HepG2 (cell line): ENCODE measurements at regions not wholly inside any gene's neighbourhood (a gene's known extent, or its start where the extent isn't known, plus 50 kb on each side); places are given as distances from the start of the nearest gene placed in this dataset.
A peak's percentile ranks its signal among the peaks of the same experiment; 100 is the strongest.

Experiments used
- ATAC-seq: fragments of 200-7000 bp; cut with Tn5 transposase; 3 replicates; pipeline ENCODE4 v1.9.1; 2020; ENCODE audit warnings: mild to moderate bottlenecking, moderate library complexity
- BruUV-seq: library from RNA; stranded (reverse); fragments of 400-500 nt; replicated peaks from 2 replicates; lab custom pipeline; 2021; lab: Mats Ljungman, UMichigan
- CTCF ChIA-PET: fragments of 300-600 bp; formaldehyde crosslinking; extraction: SDS; loops from one replicate; lab custom pipeline; 2021; ENCODE audit warnings: low total read pairs, inconsistent platforms, low intra/inter-chr PET ratio; lab: Yijun Ruan, JAX
- POLR2A ChIA-PET: fragments of 350-600 bp; sonication (Branson Sonifier 250); formaldehyde crosslinking; loops from one replicate; lab custom pipeline; 2020; ENCODE audit warnings: antibody characterized with exemption, inconsistent platforms; lab: Yijun Ruan, JAX
- DNase-seq: peaks from one replicate; pipeline ENCODE4 v3.0.0-alpha.2; 2015; ENCODE audit warnings: low spot score
- FAIRE-seq: peaks from 3 replicates; lab custom pipeline; 2011; peaks lifted over from hg19 to GRCh38; lab: Jason Lieb, UNC
- H2AFZ ChIP-seq: one replicate; pipeline ENCODE4 v1.6.1; 2011; ENCODE audit warnings: low read length, inconsistent platforms
- H3K27ac ChIP-seq: fragments of 300-600 bp; 3 replicates; pipeline ENCODE4 v1.8.0; 2011; ENCODE audit warnings: mixed run types, mild to moderate bottlenecking, mixed read lengths, low read length, inconsistent platforms; ENCODE audit not compliant: insufficient read depth; ENCODE audit errors: extremely low read length
- H3K27me3 ChIP-seq, 2 experiments: fragments of 200-600 bp in 1 of 2; 2 replicates in 1 of 2; 3 replicates in 1 of 2; pipeline versions ENCODE4 v1.6.0 to v1.8.0; 2011; ENCODE audit warnings: low read length in 2 of 2, mild to moderate bottlenecking in 2 of 2, moderate library complexity in 2 of 2, inconsistent platforms in 1 of 2; ENCODE audit not compliant: insufficient read depth in 2 of 2, control insufficient read depth in 1 of 2
- H3K36me3 ChIP-seq, 2 experiments: fragments of 200-600 bp in 1 of 2; replicated peaks in 1 of 2; 2 replicates in 1 of 2; 3 replicates in 1 of 2; pipeline versions ENCODE4 v1.5.1 to v1.8.0; 2011; ENCODE audit warnings: low read length in 2 of 2, inconsistent platforms in 1 of 2; ENCODE audit not compliant: insufficient read depth in 2 of 2, control insufficient read depth in 1 of 2
- H3K4me1 ChIP-seq: 2 replicates; pipeline ENCODE4 v1.5.1; 2012; ENCODE audit warnings: low read length, inconsistent platforms; ENCODE audit not compliant: insufficient read depth
- H3K4me2 ChIP-seq: 2 replicates; pipeline ENCODE4 v1.6.0; 2011; ENCODE audit warnings: low read depth, low read length, inconsistent platforms
- H3K4me3 ChIP-seq, 3 experiments: fragments of 200-600 bp in 1 of 3; sonication (generic), shearing (Covaris generic) in 1 of 3; replicated peaks in 1 of 3; 2 replicates each; pipeline ENCODE4 v1.5.1; 2011 to 2016; ENCODE audit warnings: low read length in 3 of 3, inconsistent platforms in 2 of 3, low read depth in 2 of 3, mild to moderate bottlenecking in 2 of 3, control low read depth in 1 of 3, mixed read lengths in 1 of 3; ENCODE audit not compliant: insufficient read depth in 1 of 3
- H3K79me2 ChIP-seq: one replicate; pipeline ENCODE4 v1.6.1; 2011; ENCODE audit warnings: low read length, inconsistent platforms; ENCODE audit not compliant: insufficient read depth
- H3K9ac ChIP-seq: 2 replicates; pipeline ENCODE4 v1.6.0; 2011; ENCODE audit warnings: mild to moderate bottlenecking, low read depth, low read length, inconsistent platforms; ENCODE audit not compliant: insufficient read depth
- H3K9me3 ChIP-seq: 2 replicates; pipeline ENCODE4 v1.5.1; 2012; ENCODE audit warnings: mild to moderate bottlenecking, low read length
- H4K20me1 ChIP-seq: 2 replicates; pipeline ENCODE4 v1.6.0; 2011; ENCODE audit warnings: inconsistent platforms, mild to moderate bottlenecking, low read length, moderate library complexity; ENCODE audit not compliant: insufficient read depth
- CERS6 ChIP-seq: sonication (generic); formaldehyde crosslinking; IDR thresholded peaks from 2 replicates; pipeline ENCODE4 v1.5.0; 2020; ENCODE audit warnings: missing genetic modification reagents
- CTCF ChIP-seq: sonication (generic); formaldehyde crosslinking; IDR thresholded peaks from 2 replicates; pipeline ENCODE4 v1.5.0; 2020; ENCODE audit warnings: mild to moderate bottlenecking, missing genetic modification reagents, moderate library complexity
- ELF1 ChIP-seq: sonication (generic); formaldehyde crosslinking; IDR thresholded peaks from 2 replicates; pipeline ENCODE4 v1.4.0; 2020; ENCODE audit warnings: missing genetic modification reagents
- ELK4 ChIP-seq: sonication (generic); formaldehyde crosslinking; IDR thresholded peaks from 2 replicates; pipeline ENCODE4 v1.9.0; 2021; ENCODE audit warnings: missing genetic modification reagents, borderline replicate concordance
- ESRRA ChIP-seq: sonication (generic); formaldehyde crosslinking; IDR thresholded peaks from 2 replicates; pipeline ENCODE4 v1.5.1; 2020; ENCODE audit warnings: mild to moderate bottlenecking, low read depth, missing genetic modification reagents
- LBX2 ChIP-seq: sonication (generic); formaldehyde crosslinking; IDR thresholded peaks from 2 replicates; pipeline ENCODE4 v1.5.0; 2020; ENCODE audit warnings: missing genetic modification reagents, mild to moderate bottlenecking, borderline replicate concordance
- MAFF ChIP-seq: IDR thresholded peaks from 2 replicates; pipeline ENCODE4 v1.6.1; 2011; ENCODE audit warnings: low read depth, low read length, improper control_type of control experiment
- MAFK ChIP-seq, 2 experiments: IDR thresholded peaks in 1 of 2; conservative IDR thresholded peaks in 1 of 2; 2 replicates each; pipeline ENCODE4 v1.6.1; 2011; ENCODE audit warnings: improper control_type of control experiment in 2 of 2, low read length in 2 of 2
- NONO ChIP-seq, 2 experiments: fragments of 450-650 bp in 1 of 2; sonication (generic) in 1 of 2; formaldehyde crosslinking in 1 of 2; IDR thresholded peaks in 1 of 2; conservative IDR thresholded peaks in 1 of 2; 2 replicates each; pipeline versions ENCODE4 v1.6.1 to v1.8.0; 2017 to 2022; ENCODE audit warnings: mild to moderate bottlenecking in 1 of 2, missing genetic modification reagents in 1 of 2, moderate library complexity in 1 of 2
- PHB2 ChIP-seq: fragments of 450-650 bp; IDR thresholded peaks from 2 replicates; pipeline ENCODE4 v1.6.1; 2018; ENCODE audit not compliant: partially characterized antibody
- RAD21 ChIP-seq: fragments of 450-650 bp; formaldehyde crosslinking; IDR thresholded peaks from 2 replicates; pipeline ENCODE4 v1.5.0; 2020; ENCODE audit warnings: mild to moderate bottlenecking
- SMC3 ChIP-seq: IDR thresholded peaks from 2 replicates; pipeline ENCODE4 v1.6.1; 2011; ENCODE audit warnings: low read length, improper control_type of control experiment
- STAG1 ChIP-seq: sonication (generic); formaldehyde crosslinking; IDR thresholded peaks from 2 replicates; pipeline ENCODE4 v1.4.0; 2020; ENCODE audit warnings: missing genetic modification reagents
- TOPORS ChIP-seq: sonication (generic); formaldehyde crosslinking; IDR thresholded peaks from 2 replicates; pipeline ENCODE4 v1.8.0; 2023; ENCODE audit warnings: mild to moderate bottlenecking, missing genetic modification reagents
- WIZ ChIP-seq: sonication (generic); formaldehyde crosslinking; IDR thresholded peaks from 2 replicates; pipeline ENCODE4 v1.5.1; 2020; ENCODE audit warnings: mild to moderate bottlenecking, missing genetic modification reagents
- ZNF138 ChIP-seq: sonication (generic); formaldehyde crosslinking; IDR thresholded peaks from 2 replicates; pipeline ENCODE4 v1.5.0; 2020; ENCODE audit warnings: mild to moderate bottlenecking, low read depth, missing genetic modification reagents
- ZNF556 ChIP-seq: sonication (generic); formaldehyde crosslinking; IDR thresholded peaks from 2 replicates; pipeline ENCODE4 v1.4.0; 2020; ENCODE audit warnings: mild to moderate bottlenecking, missing genetic modification reagents, borderline replicate concordance
- ZNF781 ChIP-seq: sonication (generic); formaldehyde crosslinking; IDR thresholded peaks from 2 replicates; pipeline ENCODE4 v1.5.1; 2020; ENCODE audit warnings: borderline replicate concordance, mild to moderate bottlenecking, missing genetic modification reagents; ENCODE audit errors: not compliant biosample characterization
- ZNF790 ChIP-seq: sonication (generic); formaldehyde crosslinking; IDR thresholded peaks from 2 replicates; pipeline ENCODE4 v1.8.0; 2022; ENCODE audit warnings: missing genetic modification reagents, mild to moderate bottlenecking, borderline replicate concordance
- WGBS: methylation state at CpG from one replicate; pipeline ENCODE4 v1.1.6; 2017; ENCODE audit warnings: low lambda C conversion rate; 5-methylcytosine and 5-hydroxymethylcytosine counted together
- in situ Hi-C: cut with HindIII; loops from 2 replicates; pipeline ENCODE4 v1.10.0; 2017; ENCODE audit warnings: low pct_unique_long_range_greater_than_20kb; ENCODE audit not compliant: extremely low pct_ligation_motif_present
- intact Hi-C: fragments of 100-400 bp; cut with micrococcal nuclease; formaldehyde crosslinking; loops from one replicate; pipeline ENCODE4 v1.10.0; 2022; ENCODE audit not compliant: unreplicated experiment

GRCh38 chr6:126170433-126170832 is 169.5 kb upstream of the CENPW start (continued):
- TF ChIP-seq ELK4 (CRISPR knock-in tag) = no peak
- TF ChIP-seq MAFK (conservative IDR thresholded peaks at IDR 0.05 in 1 of 2, IDR thresholded peaks at IDR 0.05 in 1 of 2; ENCODE audit: low read length in 2 of 2) = no peak

GRCh38 chr6:126170978-126171382 is 168.9 kb upstream of the CENPW start:
- H3K4me2 ChIP-seq = no peak overlapping the region
- H4K20me1 ChIP-seq = no peaks in the 10 kb centered on the region
- CTCF ChIA-PET = interaction anchor here (0.7 to 1.9 kb wide), 2 partner anchors 137 to 174 kb away, joined by 3 to 13 read pairs; no protein-coding TSS in a partner anchor
- H3K79me2 ChIP-seq = no peaks in the 10 kb centered on the region
- POLR2A ChIA-PET = no interaction called here
- in situ Hi-C loops = loop anchor here (10.0 kb wide), 1 partner anchor 484 kb away; no protein-coding TSS in a partner anchor
- 85% methylated on average over 5 of the region's 5 CpGs for WGBS
- H3K4me1 ChIP-seq = no peaks in the 10 kb centered on the region
- no peak overlapping the region for H3K9ac ChIP-seq
- FAIRE-seq (peak; percentile 50), DNase-seq (peak; percentile 52), ATAC-seq (peak; percentile 82)
- peaks cover 4% of the 10 kb centered on the region in 2 experiments; a peak in 4 of 5 replicates for H3K36me3 ChIP-seq
- BruUV-seq = no TSS peak
- no peak overlapping the region for H2AFZ ChIP-seq
- no peak overlapping the region for H3K27ac ChIP-seq
- intact Hi-C loops = loop anchor here (1.0 to 2.0 kb wide), 2 partner anchors 138 to 174 kb away; no protein-coding TSS in a partner anchor
- no peak overlapping the region for H3K4me3 ChIP-seq
- no peaks in the 10 kb centered on the region for H3K9me3 ChIP-seq
- H3K27me3 ChIP-seq = no peaks in the 10 kb centered on the region
- TF ChIP-seq ZNF556 (CRISPR knock-in tag) = no peak
- TF ChIP-seq NONO (IDR thresholded peaks at IDR 0.05) = no peak
- no peak for TF ChIP-seq NONO (CRISPR knock-in tag; conservative IDR thresholded peaks at IDR 0.05)
- no peak for TF ChIP-seq MAFF
- TF ChIP-seq CTCF (CRISPR knock-in tag) = peak; percentile 57
- 0 out of 2 replicates have a peak, but pooled peaks have one; percentile 20 for TF ChIP-seq SMC3
- no peak for TF ChIP-seq ZNF790
- no peak for TF ChIP-seq ZNF138 (CRISPR knock-in tag)
- no peak for TF ChIP-seq PHB2
- no peak for TF ChIP-seq WIZ (CRISPR knock-in tag)
- no peak for TF ChIP-seq ZNF781 (CRISPR knock-in tag)
- no peak for TF ChIP-seq CERS6 (CRISPR knock-in tag)
- TF ChIP-seq ESRRA (CRISPR knock-in tag) = no peak
- no peak for TF ChIP-seq LBX2 (CRISPR knock-in tag)
- TF ChIP-seq RAD21 = peak; percentile 13; the same call in 1 of the 2 replicates
- peak; percentile 44; the same call in 1 of the 2 replicates for TF ChIP-seq STAG1 (CRISPR knock-in tag)
- no peak for TF ChIP-seq TOPORS
- no peak for TF ChIP-seq ELF1 (CRISPR knock-in tag)
